GM13976 (cell line): ENCODE measurements at regions not wholly inside any gene's neighbourhood (a gene's known extent, or its start where the extent isn't known, plus 50 kb on each side); places are given as distances from the start of the nearest gene placed in this dataset.

Experiments
- DNase-seq: peaks from one replicate; pipeline ENCODE4 v3.0.0; 2012; ENCODE audit warnings: low spot score
- CTCF ChIP-seq: IDR thresholded peaks from 2 replicates; pipeline ENCODE4 v1.5.1; 2012; ENCODE audit warnings: borderline replicate concordance, mild to moderate bottlenecking; ENCODE audit not compliant: insufficient read depth; ENCODE audit errors: extremely low read depth, missing control alignments, control extremely low read depth
- in situ Hi-C: fragments of 300-500 bp; cut with MboI; formaldehyde crosslinking; loops from one replicate; pipeline ENCODE4 v1.12.0; 2022; ENCODE audit warnings: low sequenced_read_pairs, mixed read lengths, inconsistent platforms; ENCODE audit not compliant: unreplicated experiment

GRCh38 chr1:29478879-29479278 lies 242.6 kb downstream of the PTPRU start:
- no peak for TF ChIP-seq CTCF
- no peak for DNase-seq
- in situ Hi-C loops: no loop called here

GRCh38 chr1:29478151-29478791 lies 241.9 kb downstream of the PTPRU start:
- no peak for DNase-seq
- in situ Hi-C loops: no loop called here
- no peak for TF ChIP-seq CTCF

- DNase-seq: no peak
- in situ Hi-C loops: no loop called here
- TF ChIP-seq CTCF: no peak
These were observed 239.0 kb downstream of the PTPRU start for GRCh38 chr1:29475326-29475725.

- no peak for DNase-seq
- TF ChIP-seq CTCF: no peak
- in situ Hi-C loops: no loop called here
These were observed 238.2 kb downstream of the PTPRU start for GRCh38 chr1:29474274-29475244.

GRCh38 chr1:29473161-29473855 lies 237.0 kb downstream of the PTPRU start:
- DNase-seq: no peak
- TF ChIP-seq CTCF: no peak

More at GRCh38 chr1:29473161-29473855, 237.0 kb downstream of the PTPRU start:
- in situ Hi-C loops: no loop called here
